K562 (cell line): ENCODE measurements at regions not wholly inside any gene's neighbourhood (a gene's known extent, or its start where the extent isn't known, plus 50 kb on each side); places are given as distances from the start of the nearest gene placed in this dataset.

Experiments
- ATAC-seq: fragments of 200-7000 bp; cut with Tn5 transposase; 3 replicates; pipeline ENCODE4 v1.9.1; 2020; ENCODE audit warnings: moderate library complexity
- BruUV-seq: library from RNA; stranded (reverse); fragments of 400-500 nt; replicated peaks from 2 replicates; lab custom pipeline; 2021; lab: Mats Ljungman, UMichigan
- CTCF ChIA-PET: fragments of 300-600 bp; formaldehyde crosslinking; extraction: SDS; loops from one replicate; lab custom pipeline; 2021; ENCODE audit warnings: low intra/inter-chr PET ratio; lab: Yijun Ruan, JAX
- POLR2A ChIA-PET: fragments of 300-600, 350-650 bp; sonication (Branson Sonifier 250); formaldehyde crosslinking; extraction: SDS; loops from one replicate; lab custom pipeline; 2021; ENCODE audit warnings: antibody characterized with exemption, inconsistent platforms; lab: Yijun Ruan, JAX
- DNase-seq, 4 experiments: peaks; one replicate each; pipeline versions ENCODE4 v3.0.0 to v3.0.0-alpha.2; 2011 to 2018; ENCODE audit warnings: low spot score in 3 of 4, mixed read lengths in 3 of 4; ENCODE audit errors: extremely low read depth in 1 of 4
- FAIRE-seq: peaks from 2 replicates; lab custom pipeline; 2011; peaks lifted over from hg19 to GRCh38; lab: Jason Lieb, UNC
- H2AFZ ChIP-seq: 2 replicates; pipeline ENCODE4 v1.6.0; 2011; ENCODE audit warnings: low read depth, low read length, control low read depth, inconsistent platforms
- H3K27ac ChIP-seq: fragments of 200-600 bp; 3 replicates; pipeline ENCODE4 v1.8.0; 2011; ENCODE audit warnings: low read depth, mild to moderate bottlenecking, control low read depth, inconsistent platforms, low read length, moderate library complexity, mixed read lengths; ENCODE audit errors: extremely low read depth
- H3K27me3 ChIP-seq, 2 experiments: fragments of 300-600 bp in 1 of 2; 2 replicates in 1 of 2; 3 replicates in 1 of 2; pipeline versions ENCODE4 v1.6.0 to v1.8.0; 2011; ENCODE audit warnings: inconsistent platforms in 2 of 2, low read length in 2 of 2, mild to moderate bottlenecking in 1 of 2, mixed read lengths in 1 of 2, moderate library complexity in 1 of 2; ENCODE audit not compliant: control insufficient read depth in 2 of 2, insufficient read depth in 2 of 2
- H3K36me3 ChIP-seq: fragments of 300-600 bp; 3 replicates; pipeline ENCODE4 v1.8.0; 2011; ENCODE audit warnings: mild to moderate bottlenecking, low read length, inconsistent platforms; ENCODE audit not compliant: control insufficient read depth, insufficient read depth
- H3K4me1 ChIP-seq, 2 experiments: fragments of 200-600 bp in 1 of 2; replicated peaks in 1 of 2; 2 replicates in 1 of 2; 3 replicates in 1 of 2; pipeline versions ENCODE4 v1.5.1 to v1.8.0; 2011; ENCODE audit warnings: inconsistent platforms in 2 of 2, low read length in 2 of 2, mild to moderate bottlenecking in 1 of 2, mixed read lengths in 1 of 2, moderate library complexity in 1 of 2; ENCODE audit not compliant: control insufficient read depth in 2 of 2, insufficient read depth in 2 of 2
- H3K4me2 ChIP-seq: 2 replicates; pipeline ENCODE4 v1.6.1; 2011; ENCODE audit warnings: low read length, control low read depth, inconsistent platforms, mixed read lengths; ENCODE audit not compliant: insufficient read depth
- H3K4me3 ChIP-seq: fragments of 200-600 bp; sonication (generic), shearing (Covaris generic); 2 replicates; pipeline ENCODE4 v1.5.1; 2016; ENCODE audit warnings: control low read depth, inconsistent platforms
- H3K79me2 ChIP-seq: fragments of 200-600 bp; 3 replicates; pipeline ENCODE4 v1.8.0; 2011; ENCODE audit warnings: low read length, inconsistent platforms; ENCODE audit not compliant: control insufficient read depth, insufficient read depth
- H3K9ac ChIP-seq, 2 experiments: 2 replicates each; pipeline versions ENCODE4 v1.6.0 to v1.6.1; 2011; ENCODE audit warnings: low read depth in 2 of 2, low read length in 2 of 2, control low read depth in 1 of 2, inconsistent platforms in 1 of 2, mild to moderate bottlenecking in 1 of 2, mixed read lengths in 1 of 2; ENCODE audit not compliant: insufficient read depth in 1 of 2
- H3K9me1 ChIP-seq: one replicate; pipeline ENCODE4 v1.6.0; 2011; ENCODE audit warnings: inconsistent platforms, mild to moderate bottlenecking, low read length, moderate library complexity; ENCODE audit not compliant: control insufficient read depth, insufficient read depth
- H3K9me3 ChIP-seq: replicated peaks from 2 replicates; pipeline ENCODE4 v1.5.1; 2011; ENCODE audit warnings: low read depth, low read length, inconsistent platforms; ENCODE audit not compliant: control insufficient read depth, insufficient read depth
- H4K20me1 ChIP-seq: replicated peaks from 2 replicates; pipeline ENCODE4 v1.6.1; 2011; ENCODE audit warnings: low read length, inconsistent platforms, mixed read lengths; ENCODE audit not compliant: control insufficient read depth, insufficient read depth
- CBX5 ChIP-seq: IDR thresholded peaks from 2 replicates; pipeline ENCODE4 v1.6.1; 2014; ENCODE audit warnings: low read depth, borderline replicate concordance
- HEY1 ChIP-seq: fragments of 250-450 bp; sonication (Bioruptor Pico); IDR thresholded peaks from 2 replicates; pipeline ENCODE4 v1.5.0; 2020; ENCODE audit warnings: mild to moderate bottlenecking, moderate library complexity, borderline replicate concordance
- HOXB6 ChIP-seq: fragments of 250-450 bp; sonication (Bioruptor Pico); IDR thresholded peaks from 2 replicates; pipeline ENCODE4 v1.5.1; 2022; ENCODE audit warnings: mild to moderate bottlenecking, borderline replicate concordance
- JUN ChIP-seq, 2 experiments: sonication (generic) in 1 of 2; formaldehyde crosslinking in 1 of 2; IDR thresholded peaks; 2 replicates each; pipeline versions ENCODE4 v1.6.1 to v1.8.0; 2012 to 2022; ENCODE audit warnings: borderline replicate concordance in 2 of 2, mild to moderate bottlenecking in 2 of 2, improper control_type of control experiment in 1 of 2, low read depth in 1 of 2, low read length in 1 of 2, missing genetic modification reagents in 1 of 2
- L3MBTL2 ChIP-seq: fragments of 450-650 bp; IDR thresholded peaks from 2 replicates; pipeline ENCODE4 v1.6.1; 2016; ENCODE audit warnings: mild to moderate bottlenecking, moderate library complexity
- MTA3 ChIP-seq: fragments of 450-650 bp; formaldehyde crosslinking; IDR thresholded peaks from 2 replicates; pipeline ENCODE4 v1.6.1; 2017; ENCODE audit warnings: mild to moderate bottlenecking, borderline replicate concordance
- MTF1 ChIP-seq: fragments of 250-450 bp; sonication (Bioruptor Pico); IDR thresholded peaks from 2 replicates; pipeline ENCODE4 v1.9.0; 2021; ENCODE audit warnings: moderate library complexity, mild to moderate bottlenecking, inconsistent platforms, borderline replicate concordance
- PHB2 ChIP-seq: fragments of 450-650 bp; IDR thresholded peaks from 2 replicates; pipeline ENCODE4 v1.6.1; 2017; ENCODE audit warnings: low read depth
- PHTF2 ChIP-seq: fragments of 250-450 bp; sonication (Bioruptor Pico); IDR thresholded peaks from 2 replicates; pipeline ENCODE4 v1.5.0; 2021; ENCODE audit warnings: mild to moderate bottlenecking
- POLR2B ChIP-seq: fragments of 450-650 bp; IDR thresholded peaks from 2 replicates; pipeline ENCODE4 v1.6.1; 2018; ENCODE audit warnings: low read depth; ENCODE audit not compliant: partially characterized antibody
- SAP30 ChIP-seq: fragments of 200-600 bp; sonication (generic); IDR thresholded peaks from 2 replicates; pipeline ENCODE4 v1.6.1; 2012; ENCODE audit warnings: borderline replicate concordance, low read depth, mild to moderate bottlenecking, moderate library complexity, low read length, control low read depth, inconsistent platforms; ENCODE audit not compliant: insufficient read depth, poor library complexity, severe bottlenecking
- SPI1 ChIP-seq: IDR thresholded peaks from 2 replicates; pipeline ENCODE4 v1.6.1; 2011; ENCODE audit warnings: low read depth, low read length, control low read depth, borderline replicate concordance
- ZNF282 ChIP-seq: sonication (generic); formaldehyde crosslinking; IDR thresholded peaks from 2 replicates; pipeline ENCODE4 v1.8.1; 2023; ENCODE audit warnings: missing genetic modification reagents
- WGBS: fragments of 100-300 bp; shearing (Covaris generic); methylation state at CpG from one replicate; pipeline ENCODE4 v1.1.6; 2016; ENCODE audit warnings: low coverage, mixed read lengths; ENCODE audit not compliant: insufficient coverage; ENCODE audit errors: missing lambda C conversion rate; 5-methylcytosine and 5-hydroxymethylcytosine counted together
- in situ Hi-C: fragments of 300-500 bp; cut with MboI; formaldehyde crosslinking; loops from 4 replicates; pipeline ENCODE4 v1.15.0; 2018; ENCODE audit warnings: inconsistent platforms, mixed read lengths
- intact Hi-C: fragments of 100-400 bp; cut with micrococcal nuclease; formaldehyde crosslinking; loops from 2 replicates; pipeline ENCODE4 v1.14.2; 2022
- TF ChIP-seq, protein P1 (sequence below): fragments of 450-650 bp; IDR thresholded peaks from 2 replicates; pipeline ENCODE4 v1.6.1; 2018; ENCODE audit not compliant: partially characterized antibody
- TF ChIP-seq, protein P2 (sequence below): fragments of 250-450 bp; sonication (Bioruptor Pico); IDR thresholded peaks from 2 replicates; pipeline ENCODE4 v1.9.0; 2021; ENCODE audit warnings: mild to moderate bottlenecking
- TF ChIP-seq, protein P3 (sequence below): fragments of 450-650 bp; IDR thresholded peaks from 2 replicates; pipeline ENCODE4 v1.6.1; 2018; ENCODE audit warnings: mild to moderate bottlenecking, low read depth; ENCODE audit not compliant: partially characterized antibody
- TF ChIP-seq, protein P4 (sequence below), 3 experiments: fragments of 200-800 bp in 1 of 3; sonication (Bioruptor generic) in 1 of 3; sonication (generic) in 1 of 3; formaldehyde crosslinking in 1 of 3; IDR thresholded peaks; 2 replicates each; pipeline versions ENCODE4 v1.6.1 to v1.8.0; 2016 to 2022; ENCODE audit warnings: mild to moderate bottlenecking in 2 of 3, missing compliant biosample characterization in 2 of 3, missing genetic modification characterization in 2 of 3, missing genetic modification reagents in 1 of 3

- Histone ChIP-seq H3K79me2 (no peaks in the 10 kb centered on the region), H3K9ac (no peak overlapping the region), H3K27ac (no peak overlapping the region), H4K20me1 (no peaks in the 10 kb centered on the region), H3K4me1 (no peaks in the 10 kb centered on the region), H3K27me3 (no peaks in the 10 kb centered on the region), H2AFZ (no peak overlapping the region), H3K36me3 (no peaks in the 10 kb centered on the region), H3K9me3 (no peaks in the 10 kb centered on the region), H3K9me1 (no peaks in the 10 kb centered on the region), H3K4me3 (no peak overlapping the region), H3K4me2 (no peak overlapping the region)
- ATAC-seq (no peak), FAIRE-seq (no peak), DNase-seq (no peak)
- WGBS: 0% methylated on average over 2 of the region's 2 CpGs
- in situ Hi-C loops (no loop called here), intact Hi-C loops (no loop called here)
- CTCF ChIA-PET: no interaction called here
- POLR2A ChIA-PET: no interaction called here
- BruUV-seq: no TSS peak
- TF ChIP-seq PHTF2 (CRISPR knock-in tag): no peak
- TF ChIP-seq SPI1: no peak
- no peak for TF ChIP-seq JUN (IDR thresholded peaks at IDR 0.05; ENCODE audit: borderline replicate concordance, low read depth, low read length)
- no peak for TF ChIP-seq JUN (CRISPR knock-in tag; IDR thresholded peaks at IDR 0.05; ENCODE audit: borderline replicate concordance)
- no peak for TF ChIP-seq MTF1 (CRISPR knock-in tag)
- no peak for TF ChIP-seq POLR2B
- TF ChIP-seq HEY1 (CRISPR knock-in tag): no peak
- TF ChIP-seq, protein P1, sequence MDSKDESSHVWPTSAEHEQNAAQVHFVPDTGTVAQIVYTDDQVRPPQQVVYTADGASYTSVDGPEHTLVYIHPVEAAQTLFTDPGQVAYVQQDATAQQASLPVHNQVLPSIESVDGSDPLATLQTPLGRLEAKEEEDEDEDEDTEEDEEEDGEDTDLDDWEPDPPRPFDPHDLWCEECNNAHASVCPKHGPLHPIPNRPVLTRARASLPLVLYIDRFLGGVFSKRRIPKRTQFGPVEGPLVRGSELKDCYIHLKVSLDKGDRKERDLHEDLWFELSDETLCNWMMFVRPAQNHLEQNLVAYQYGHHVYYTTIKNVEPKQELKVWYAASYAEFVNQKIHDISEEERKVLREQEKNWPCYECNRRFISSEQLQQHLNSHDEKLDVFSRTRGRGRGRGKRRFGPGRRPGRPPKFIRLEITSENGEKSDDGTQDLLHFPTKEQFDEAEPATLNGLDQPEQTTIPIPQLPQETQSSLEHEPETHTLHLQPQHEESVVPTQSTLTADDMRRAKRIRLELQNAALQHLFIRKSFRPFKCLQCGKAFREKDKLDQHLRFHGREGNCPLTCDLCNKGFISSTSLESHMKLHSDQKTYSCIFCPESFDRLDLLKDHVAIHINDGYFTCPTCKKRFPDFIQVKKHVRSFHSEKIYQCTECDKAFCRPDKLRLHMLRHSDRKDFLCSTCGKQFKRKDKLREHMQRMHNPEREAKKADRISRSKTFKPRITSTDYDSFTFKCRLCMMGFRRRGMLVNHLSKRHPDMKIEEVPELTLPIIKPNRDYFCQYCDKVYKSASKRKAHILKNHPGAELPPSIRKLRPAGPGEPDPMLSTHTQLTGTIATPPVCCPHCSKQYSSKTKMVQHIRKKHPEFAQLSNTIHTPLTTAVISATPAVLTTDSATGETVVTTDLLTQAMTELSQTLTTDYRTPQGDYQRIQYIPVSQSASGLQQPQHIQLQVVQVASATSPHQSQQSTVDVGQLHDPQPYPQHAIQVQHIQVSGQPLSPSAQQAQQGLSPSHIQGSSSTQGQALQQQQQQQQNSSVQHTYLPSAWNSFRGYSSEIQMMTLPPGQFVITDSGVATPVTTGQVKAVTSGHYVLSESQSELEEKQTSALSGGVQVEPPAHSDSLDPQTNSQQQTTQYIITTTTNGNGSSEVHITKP: no peak
- TF ChIP-seq PHB2: no peak
- TF ChIP-seq MTA3: no peak
- no peak for TF ChIP-seq CBX5
- no peak for TF ChIP-seq SAP30
- no peak for TF ChIP-seq L3MBTL2
- TF ChIP-seq, protein P2, sequence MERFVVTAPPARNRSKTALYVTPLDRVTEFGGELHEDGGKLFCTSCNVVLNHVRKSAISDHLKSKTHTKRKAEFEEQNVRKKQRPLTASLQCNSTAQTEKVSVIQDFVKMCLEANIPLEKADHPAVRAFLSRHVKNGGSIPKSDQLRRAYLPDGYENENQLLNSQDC (CRISPR knock-in tag): no peak
- no peak for TF ChIP-seq ZNF282 (CRISPR knock-in tag)
- TF ChIP-seq HOXB6 (CRISPR knock-in tag): no peak
- TF ChIP-seq, protein P3, sequence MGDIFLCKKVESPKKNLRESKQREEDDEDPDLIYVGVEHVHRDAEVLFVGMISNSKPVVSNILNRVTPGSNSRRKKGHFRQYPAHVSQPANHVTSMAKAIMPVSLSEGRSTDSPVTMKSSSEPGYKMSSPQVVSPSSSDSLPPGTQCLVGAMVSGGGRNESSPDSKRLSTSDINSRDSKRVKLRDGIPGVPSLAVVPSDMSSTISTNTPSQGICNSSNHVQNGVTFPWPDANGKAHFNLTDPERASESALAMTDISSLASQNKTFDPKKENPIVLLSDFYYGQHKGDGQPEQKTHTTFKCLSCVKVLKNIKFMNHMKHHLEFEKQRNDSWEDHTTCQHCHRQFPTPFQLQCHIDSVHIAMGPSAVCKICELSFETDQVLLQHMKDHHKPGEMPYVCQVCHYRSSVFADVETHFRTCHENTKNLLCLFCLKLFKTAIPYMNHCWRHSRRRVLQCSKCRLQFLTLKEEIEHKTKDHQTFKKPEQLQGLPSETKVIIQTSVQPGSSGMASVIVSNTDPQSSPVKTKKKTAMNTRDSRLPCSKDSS: no peak
- TF ChIP-seq, protein P4, sequence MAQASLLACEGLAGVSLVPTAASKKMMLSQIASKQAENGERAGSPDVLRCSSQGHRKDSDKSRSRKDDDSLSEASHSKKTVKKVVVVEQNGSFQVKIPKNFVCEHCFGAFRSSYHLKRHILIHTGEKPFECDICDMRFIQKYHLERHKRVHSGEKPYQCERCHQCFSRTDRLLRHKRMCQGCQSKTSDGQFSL (CRISPR knock-in tag; IDR thresholded peaks at IDR 0.05): no peak
- TF ChIP-seq, protein P4 (tag; IDR thresholded peaks at IDR 0.05): no peak
Observed at GRCh38 chr3:168419091-168419490, 323.4 kb upstream of the GOLIM4 start.
